GM23248 (cell line): ENCODE measurements at regions not wholly inside any gene's neighbourhood (a gene's known extent, or its start where the extent isn't known, plus 50 kb on each side); places are given as distances from the start of the nearest gene placed in this dataset.

ENCODE experiments used
- DNase-seq: peaks from one replicate; pipeline ENCODE4 v3.0.0-alpha.2; 2015
- H2AFZ ChIP-seq: fragments of 200-600 bp; sonication (generic); 2 replicates; pipeline ENCODE4 v1.6.1; 2016; ENCODE audit warnings: antibody characterized with exemption
- H3F3A ChIP-seq: fragments of 200-600 bp; sonication (generic); 2 replicates; pipeline ENCODE4 v1.6.1; 2016; ENCODE audit warnings: mild to moderate bottlenecking, antibody characterized with exemption, mixed run types; ENCODE audit not compliant: insufficient read depth
- H3K27ac ChIP-seq: fragments of 200-600 bp; sonication (generic); 2 replicates; pipeline ENCODE4 v1.5.1; 2016; ENCODE audit warnings: mild to moderate bottlenecking
- H3K27me3 ChIP-seq: fragments of 200-600 bp; sonication (generic); replicated peaks from 2 replicates; pipeline ENCODE4 v1.6.1; 2016; ENCODE audit warnings: mild to moderate bottlenecking; ENCODE audit not compliant: insufficient read depth
- H3K36me3 ChIP-seq: fragments of 200-600 bp; sonication (generic); 2 replicates; pipeline ENCODE4 v1.6.1; 2016; ENCODE audit warnings: low read depth, mild to moderate bottlenecking
- H3K4me1 ChIP-seq: fragments of 200-600 bp; sonication (generic); 2 replicates; pipeline ENCODE4 v1.6.1; 2016; ENCODE audit warnings: mild to moderate bottlenecking; ENCODE audit not compliant: insufficient read depth
- H3K4me2 ChIP-seq: fragments of 200-600 bp; sonication (generic); one replicate; pipeline ENCODE4 v1.6.1; 2016; ENCODE audit warnings: mild to moderate bottlenecking; ENCODE audit not compliant: unreplicated experiment
- H3K4me3 ChIP-seq: fragments of 200-600 bp; sonication (generic); 2 replicates; pipeline ENCODE4 v1.5.1; 2016; ENCODE audit warnings: mild to moderate bottlenecking
- H3K79me2 ChIP-seq: fragments of 200-600 bp; sonication (generic); 2 replicates; pipeline ENCODE4 v1.6.1; 2016; ENCODE audit warnings: mild to moderate bottlenecking; ENCODE audit not compliant: insufficient read depth
- H3K9ac ChIP-seq: fragments of 200-600 bp; sonication (generic); 2 replicates; pipeline ENCODE4 v1.6.1; 2016; ENCODE audit warnings: mild to moderate bottlenecking
- H3K9me2 ChIP-seq: fragments of 200-600 bp; sonication (generic); 2 replicates; pipeline ENCODE4 v1.6.1; 2016; ENCODE audit warnings: mixed run types, mild to moderate bottlenecking, moderate library complexity; ENCODE audit not compliant: insufficient read depth
- H3K9me3 ChIP-seq: fragments of 200-600 bp; sonication (generic); one replicate; pipeline ENCODE4 v1.6.1; 2017; ENCODE audit warnings: low read depth
- H4K20me1 ChIP-seq: fragments of 200-600 bp; sonication (generic); 2 replicates; pipeline ENCODE4 v1.6.0; 2016; ENCODE audit not compliant: insufficient read depth
- EZH2 ChIP-seq: fragments of 200-600 bp; sonication (generic); IDR thresholded peaks from 2 replicates; pipeline ENCODE4 v1.6.1; 2018; ENCODE audit warnings: antibody characterized with exemption, mild to moderate bottlenecking; ENCODE audit not compliant: insufficient read depth, poor library complexity, severe bottlenecking
- EZH2phosphoT487 ChIP-seq: fragments of 200-600 bp; sonication (generic); IDR thresholded peaks from 2 replicates; pipeline ENCODE4 v1.6.1; 2018; ENCODE audit warnings: antibody characterized with exemption, moderate library complexity, mild to moderate bottlenecking, low read depth; ENCODE audit not compliant: insufficient read depth
- WGBS, 2 experiments: methylation state at CpG; one replicate each; pipeline ENCODE4 v1.1.6; 2015 to 2017; ENCODE audit warnings: low lambda C conversion rate in 2 of 2, low coverage in 1 of 2; ENCODE audit errors: missing lambda C conversion rate in 2 of 2; 5-methylcytosine and 5-hydroxymethylcytosine counted together
- in situ Hi-C: fragments of 300-500 bp; cut with MboI; formaldehyde crosslinking; loops from 2 replicates; pipeline ENCODE4 v1.15.0; 2020

- H3K4me2 ChIP-seq: no peak overlapping the region
- no peaks in the 10 kb centered on the region for H3K9me2 ChIP-seq
- TF ChIP-seq EZH2phosphoT487: no peak
- TF ChIP-seq EZH2: no peak
- no peak for DNase-seq
- H3K27ac ChIP-seq: no peak overlapping the region
- H3K27me3 ChIP-seq: no peaks in the 10 kb centered on the region
- no peak overlapping the region for H2AFZ ChIP-seq
- no peaks in the 10 kb centered on the region for H3K36me3 ChIP-seq
- in situ Hi-C loops: no loop called here
- H3K9me3 ChIP-seq: no peaks in the 10 kb centered on the region
- no peaks in the 10 kb centered on the region for H3F3A ChIP-seq
- H3K79me2 ChIP-seq: no peaks in the 10 kb centered on the region
- no peak overlapping the region for H3K4me3 ChIP-seq
- H3K9ac ChIP-seq: no peak overlapping the region
- no peaks in the 10 kb centered on the region for H4K20me1 ChIP-seq
- H3K4me1 ChIP-seq: no peaks in the 10 kb centered on the region
These were observed 484.0 kb upstream of the MBL2 start for GRCh38 chr10:53256623-53257022.

DNA sequence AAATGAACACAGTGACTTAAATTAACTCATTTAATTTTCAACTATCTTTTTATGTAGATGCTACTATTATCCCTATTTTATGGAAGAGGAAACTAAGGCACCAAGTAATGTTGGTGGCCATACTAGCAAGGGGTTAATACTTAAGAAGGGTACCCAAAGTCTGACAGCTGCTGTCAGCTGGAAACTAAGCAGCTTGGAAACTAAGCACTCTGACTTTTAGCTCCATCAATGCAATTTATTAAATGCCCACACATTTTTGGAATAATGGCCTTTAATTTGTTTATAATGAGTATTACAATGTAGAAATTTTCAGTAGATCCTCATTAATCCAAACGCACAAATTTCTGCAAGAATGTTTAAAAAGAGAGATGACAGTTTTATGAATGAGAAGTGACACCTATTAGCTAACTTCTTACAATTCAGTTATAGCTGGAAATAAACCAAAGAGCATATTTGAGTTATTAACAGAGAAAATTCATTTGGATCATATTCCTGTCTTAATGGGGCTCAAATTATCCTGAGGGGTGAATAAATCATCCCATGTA is 483.1 kb upstream of the MBL2 start:
- no peak for DNase-seq
- H3K9me2 ChIP-seq: no peaks in the 10 kb centered on the region
- H2AFZ ChIP-seq: no peak overlapping the region
- no peak overlapping the region for H3K4me3 ChIP-seq
- H3K36me3 ChIP-seq: no peaks in the 10 kb centered on the region
- no peaks in the 10 kb centered on the region for H3K27me3 ChIP-seq
- in situ Hi-C loops: no loop called here
- no peak for TF ChIP-seq EZH2phosphoT487
- TF ChIP-seq EZH2: no peak
- H3K27ac ChIP-seq: no peak overlapping the region
- H3K4me1 ChIP-seq: no peaks in the 10 kb centered on the region
- no peak overlapping the region for H3K9ac ChIP-seq
- H3K9me3 ChIP-seq: no peaks in the 10 kb centered on the region
- H4K20me1 ChIP-seq: no peaks in the 10 kb centered on the region
- no peaks in the 10 kb centered on the region for H3K79me2 ChIP-seq
- H3F3A ChIP-seq: no peaks in the 10 kb centered on the region
- no peak overlapping the region for H3K4me2 ChIP-seq
- 28 to 30% methylated on average over 1 of the region's 1 CpG for WGBS, 2 experiments

DNA sequence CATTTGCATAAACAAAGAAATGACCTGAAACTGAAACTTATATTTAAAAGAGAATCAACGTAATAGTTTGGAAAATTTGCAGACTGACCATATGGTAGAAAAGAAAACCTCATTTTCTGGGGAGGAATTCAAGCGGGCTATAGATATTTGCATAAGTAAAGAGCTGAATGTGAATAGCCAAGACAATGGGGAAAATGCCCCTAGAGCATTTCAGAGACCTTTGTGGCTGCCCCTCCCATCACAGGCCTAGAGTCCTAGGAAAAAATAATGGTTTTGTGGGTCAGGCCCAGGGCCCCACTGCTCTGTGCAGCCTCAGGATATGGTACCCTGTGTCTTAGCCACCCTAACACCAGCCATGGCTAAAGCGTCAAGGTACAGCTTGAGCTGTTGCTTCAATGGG is 480.6 kb upstream of the MBL2 start:
- Histone ChIP-seq H3F3A (no peaks in the 10 kb centered on the region), H3K4me3 (no peak overlapping the region), H3K27ac (no peak overlapping the region), H3K4me2 (no peak overlapping the region), H3K4me1 (no peaks in the 10 kb centered on the region), H4K20me1 (no peaks in the 10 kb centered on the region), H3K79me2 (no peaks in the 10 kb centered on the region), H3K9me3 (no peaks in the 10 kb centered on the region), H3K9me2 (no peaks in the 10 kb centered on the region), H2AFZ (no peak overlapping the region), H3K36me3 (no peaks in the 10 kb centered on the region), H3K9ac (no peak overlapping the region), H3K27me3 (no peaks in the 10 kb centered on the region)
- no peak for DNase-seq
- in situ Hi-C loops: no loop called here
- 11 to 17% methylated on average over 3 of the region's 3 CpGs for WGBS, 2 experiments
- TF ChIP-seq EZH2 (no peak), EZH2phosphoT487 (no peak)

DNA sequence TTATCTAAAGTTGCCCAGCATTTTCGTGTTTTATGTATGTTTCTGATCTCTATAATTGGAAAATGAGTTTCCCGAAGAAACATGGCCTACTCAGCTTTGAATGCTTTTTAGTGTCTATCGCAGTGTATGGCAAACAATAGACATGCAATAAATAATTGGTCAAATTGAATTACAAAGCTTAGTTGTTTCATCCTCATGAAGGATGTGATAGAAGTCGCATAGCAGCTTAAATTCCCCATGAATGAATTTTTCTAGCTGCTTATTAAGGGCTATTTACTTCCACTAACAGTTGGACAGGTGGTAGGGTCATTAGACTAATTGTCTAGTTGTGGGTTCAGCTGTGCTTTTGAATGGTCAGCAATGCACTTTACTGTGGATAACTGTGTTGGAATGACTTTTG is 467.3 kb upstream of the MBL2 start:
- no peak overlapping the region for H3K4me3 ChIP-seq
- no peak overlapping the region for H2AFZ ChIP-seq
- no peak for TF ChIP-seq EZH2phosphoT487
- TF ChIP-seq EZH2: no peak
- no peaks in the 10 kb centered on the region for H3K4me1 ChIP-seq
- H3F3A ChIP-seq: no peaks in the 10 kb centered on the region
- no peak overlapping the region for H3K27ac ChIP-seq
- no peak overlapping the region for H3K9ac ChIP-seq
- H3K4me2 ChIP-seq: no peak overlapping the region
- H3K9me2 ChIP-seq: no peaks in the 10 kb centered on the region
- 19 to 28% methylated on average over 4 of the region's 4 CpGs for WGBS, 2 experiments
- H3K27me3 ChIP-seq: no peaks in the 10 kb centered on the region
- no peaks in the 10 kb centered on the region for H3K36me3 ChIP-seq
- in situ Hi-C loops: no loop called here
- DNase-seq: no peak
- no peaks in the 10 kb centered on the region for H3K9me3 ChIP-seq
- H4K20me1 ChIP-seq: no peaks in the 10 kb centered on the region
- H3K79me2 ChIP-seq: no peaks in the 10 kb centered on the region

DNA sequence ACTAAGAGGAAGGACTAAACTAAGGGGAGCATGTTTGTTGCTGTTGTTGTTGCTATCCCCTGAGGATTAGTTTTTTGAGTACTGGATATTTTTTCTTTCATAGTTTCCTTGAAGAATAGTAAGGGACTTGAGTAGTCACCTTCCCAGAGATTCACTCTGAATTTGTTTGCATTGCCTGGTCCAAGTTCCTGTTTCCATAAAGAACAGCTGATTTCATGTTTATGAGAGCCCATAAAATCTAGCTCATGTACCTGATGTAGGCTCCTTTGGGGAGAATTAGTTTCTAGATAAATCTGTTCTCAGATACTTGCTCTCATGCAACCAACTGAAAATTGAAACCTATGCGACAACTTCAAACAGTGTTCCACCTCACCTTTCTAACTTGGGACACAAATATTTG is 464.4 kb upstream of the MBL2 start:
- H3K4me3 ChIP-seq: no peak overlapping the region
- H3K79me2 ChIP-seq: no peaks in the 10 kb centered on the region
- H3K36me3 ChIP-seq: no peaks in the 10 kb centered on the region
- no peak overlapping the region for H2AFZ ChIP-seq
- no peak overlapping the region for H3K9ac ChIP-seq
- H3K9me3 ChIP-seq: no peaks in the 10 kb centered on the region
- H3K9me2 ChIP-seq: no peaks in the 10 kb centered on the region
- TF ChIP-seq EZH2phosphoT487 (no peak), EZH2 (no peak)
- no peaks in the 10 kb centered on the region for H3K27me3 ChIP-seq
- in situ Hi-C loops: no loop called here
- H4K20me1 ChIP-seq: no peaks in the 10 kb centered on the region
- H3K4me1 ChIP-seq: no peaks in the 10 kb centered on the region
- H3K4me2 ChIP-seq: no peak overlapping the region
- DNase-seq: no peak
- WGBS, 2 experiments: 61% methylated on average over 1 of the region's 1 CpG
- no peaks in the 10 kb centered on the region for H3F3A ChIP-seq
- no peak overlapping the region for H3K27ac ChIP-seq
